KMS-11 (cell line): ENCODE measurements at regions not wholly inside any gene's neighbourhood (a gene's known extent, or its start where the extent isn't known, plus 50 kb on each side); places are given as distances from the start of the nearest gene placed in this dataset.

ENCODE experiments used
- H2AFZ ChIP-seq: fragments of 200-600 bp; sonication (generic); 2 replicates; pipeline ENCODE4 v1.6.1; 2016; ENCODE audit warnings: antibody characterized with exemption, mixed run types, low read depth
- H3K27ac ChIP-seq: fragments of 200-600 bp; sonication (generic); 2 replicates; pipeline ENCODE4 v1.6.1; 2016; ENCODE audit warnings: mild to moderate bottlenecking, mixed run types
- H3K27me3 ChIP-seq: fragments of 200-600 bp; sonication (generic); 2 replicates; pipeline ENCODE4 v1.6.1; 2017; ENCODE audit warnings: mild to moderate bottlenecking, low read depth, mixed run types, moderate library complexity; ENCODE audit not compliant: insufficient read depth
- H3K36me3 ChIP-seq: fragments of 200-600 bp; sonication (generic); 2 replicates; pipeline ENCODE4 v1.6.1; 2017; ENCODE audit warnings: mild to moderate bottlenecking, mixed run types; ENCODE audit not compliant: insufficient read depth
- H3K4me1 ChIP-seq: fragments of 200-600 bp; sonication (generic); 2 replicates; pipeline ENCODE4 v1.6.1; 2016; ENCODE audit warnings: mild to moderate bottlenecking, low read depth, mixed run types; ENCODE audit not compliant: poor library complexity, severe bottlenecking
- H3K4me2 ChIP-seq: fragments of 200-600 bp; sonication (generic); 2 replicates; pipeline ENCODE4 v1.7.0; 2016; ENCODE audit warnings: mild to moderate bottlenecking, mixed run types
- H3K4me3 ChIP-seq: fragments of 200-600 bp; sonication (generic); IDR thresholded peaks from 2 replicates; pipeline ENCODE4 v1.6.1; 2017; ENCODE audit warnings: low read depth, low read length, mixed read lengths; ENCODE audit not compliant: insufficient read depth
- H3K79me2 ChIP-seq: fragments of 200-600 bp; sonication (generic); 2 replicates; pipeline ENCODE4 v1.6.1; 2016; ENCODE audit warnings: low read depth, mixed run types; ENCODE audit not compliant: insufficient read depth
- H3K9ac ChIP-seq: fragments of 200-600 bp; sonication (generic); 2 replicates; pipeline ENCODE4 v1.6.1; 2016; ENCODE audit warnings: mild to moderate bottlenecking, mixed run types
- H4K20me1 ChIP-seq: fragments of 200-600 bp; sonication (generic); 2 replicates; pipeline ENCODE4 v1.6.1; 2016; ENCODE audit warnings: mild to moderate bottlenecking, mixed run types; ENCODE audit not compliant: insufficient read depth
- CTCF ChIP-seq: fragments of 200-600 bp; sonication (generic); conservative IDR thresholded peaks from 2 replicates; pipeline ENCODE4 v1.6.1; 2017; ENCODE audit warnings: low read depth, mild to moderate bottlenecking, antibody characterized with exemption, low read length, moderate library complexity, mixed read lengths

GRCh38 chr5:133867341-133867740, 101.1 kb downstream of the C5orf15 start:
- H3K27me3 ChIP-seq = no peaks in the 10 kb centered on the region
- H3K9ac ChIP-seq = no peak overlapping the region
- no peak overlapping the region for H3K27ac ChIP-seq
- H3K4me2 ChIP-seq = no peak overlapping the region
- H3K4me1 ChIP-seq = peaks cover 22% of the 10 kb centered on the region
- TF ChIP-seq CTCF = no peak
- no peaks in the 10 kb centered on the region for H3K79me2 ChIP-seq
- no peak overlapping the region for H3K4me3 ChIP-seq
- H2AFZ ChIP-seq = no peak overlapping the region
- H3K36me3 ChIP-seq = no peaks in the 10 kb centered on the region
- no peaks in the 10 kb centered on the region for H4K20me1 ChIP-seq

DNA sequence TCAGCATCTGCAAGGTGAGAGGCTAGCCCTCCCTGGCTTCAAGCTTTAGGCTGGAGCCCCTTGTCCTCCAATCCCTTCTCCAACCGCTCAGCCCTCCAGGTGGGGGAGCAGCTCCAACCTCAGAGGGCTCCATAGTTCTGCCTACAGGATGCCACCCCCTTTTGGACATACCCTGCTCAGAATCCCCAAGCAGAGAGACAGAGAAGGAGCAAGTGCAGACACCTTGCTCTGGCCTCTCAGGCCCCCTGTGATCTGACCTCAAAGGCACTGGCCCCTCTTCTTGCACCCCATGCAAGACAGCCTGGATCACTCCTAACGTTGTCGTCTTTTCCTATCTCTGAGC, 101.6 kb downstream of the C5orf15 start:
- H2AFZ ChIP-seq = no peak overlapping the region
- no peaks in the 10 kb centered on the region for H3K36me3 ChIP-seq
- no peak overlapping the region for H3K4me2 ChIP-seq
- no peak overlapping the region for H3K27ac ChIP-seq
- no peaks in the 10 kb centered on the region for H3K27me3 ChIP-seq
- peaks cover 23% of the 10 kb centered on the region for H3K4me1 ChIP-seq
- H3K79me2 ChIP-seq = no peaks in the 10 kb centered on the region
- H3K9ac ChIP-seq = no peak overlapping the region
- H4K20me1 ChIP-seq = no peaks in the 10 kb centered on the region
- no peak for TF ChIP-seq CTCF
- H3K4me3 ChIP-seq = no peak overlapping the region

DNA sequence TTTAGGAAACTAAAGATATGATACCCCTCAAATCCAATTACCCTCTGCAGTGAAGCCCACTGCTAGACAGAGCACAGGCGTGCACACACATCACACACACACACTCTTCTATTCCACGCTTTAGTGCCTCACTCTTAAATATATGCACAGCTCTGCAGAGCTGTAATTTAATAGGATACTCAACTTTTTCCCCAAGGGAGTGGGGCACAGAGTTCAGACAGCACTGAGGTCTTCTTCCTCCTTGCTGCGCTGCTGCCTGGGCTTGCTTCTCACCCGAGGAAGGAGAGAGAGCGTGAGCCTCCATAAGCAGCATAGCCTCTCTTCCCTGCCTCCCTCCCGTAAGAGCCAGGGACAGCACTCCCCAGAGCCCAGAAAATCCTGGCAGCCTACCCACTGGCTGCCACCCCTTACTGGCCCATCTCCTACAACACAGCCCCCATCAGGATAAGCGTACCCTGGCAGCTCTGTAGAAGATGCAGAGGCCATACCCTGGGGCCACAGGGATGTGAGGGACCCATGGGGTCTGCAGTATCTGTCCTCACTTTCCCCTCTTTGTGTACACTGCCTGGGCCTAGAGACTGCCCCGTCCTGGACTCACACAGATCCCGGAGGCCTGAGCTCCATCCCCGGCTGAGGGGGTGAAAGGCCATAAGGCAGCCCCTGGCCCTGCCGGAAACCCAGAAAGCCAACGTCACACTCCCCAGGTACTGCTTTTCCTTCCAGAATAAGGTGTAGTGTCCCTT, 102.1 kb downstream of the C5orf15 start:
- no peaks in the 10 kb centered on the region for H4K20me1 ChIP-seq
- H3K27ac ChIP-seq = no peak overlapping the region
- H3K36me3 ChIP-seq = no peaks in the 10 kb centered on the region
- H3K27me3 ChIP-seq = no peaks in the 10 kb centered on the region
- H2AFZ ChIP-seq = no peak overlapping the region
- H3K4me1 ChIP-seq = peaks cover 27% of the 10 kb centered on the region
- no peak overlapping the region for H3K9ac ChIP-seq
- H3K4me2 ChIP-seq = no peak overlapping the region
- no peak overlapping the region for H3K4me3 ChIP-seq
- H3K79me2 ChIP-seq = no peaks in the 10 kb centered on the region
- TF ChIP-seq CTCF = no peak

GRCh38 chr5:133865113-133865512, 103.3 kb downstream of the C5orf15 start:
- Histone ChIP-seq H3K4me2 (no peak overlapping the region), H4K20me1 (no peaks in the 10 kb centered on the region), H3K9ac (no peak overlapping the region), H3K4me1 (peaks cover 24% of the 10 kb centered on the region), H2AFZ (no peak overlapping the region), H3K36me3 (no peaks in the 10 kb centered on the region), H3K27ac (no peak overlapping the region), H3K79me2 (no peaks in the 10 kb centered on the region), H3K4me3 (no peak overlapping the region), H3K27me3 (no peaks in the 10 kb centered on the region)
- TF ChIP-seq CTCF = no peak
